Right atrium auricular region (tissue), 2 donors: ENCODE measurements at regions not wholly inside any gene's neighbourhood (a gene's known extent, or its start where the extent isn't known, plus 50 kb on each side); places are given as distances from the start of the nearest gene placed in this dataset.

ENCODE experiments used
- DNase-seq: peaks from one replicate; pipeline ENCODE4 v3.0.0-alpha.2; 2019; ENCODE audit warnings: low spot score
- H3K27ac ChIP-seq, 2 donors: fragments of 200-600 bp; sonication (generic); 1 replicate in 1 of 2; 2 replicates in 1 of 2; pipeline ENCODE4 v1.5.1; 2016 to 2019
- H3K27me3 ChIP-seq, 2 donors: fragments of 200-600 bp; sonication (generic); one replicate each; pipeline versions ENCODE4 v1.5.1 to v1.6.0; 2017 to 2019
- H3K36me3 ChIP-seq: fragments of 200-600 bp; sonication (generic); one replicate; pipeline ENCODE4 v1.5.1; 2016
- H3K4me1 ChIP-seq, 2 donors: fragments of 200-600 bp; sonication (generic); one replicate each; pipeline versions ENCODE4 v1.5.1 to v1.6.0; 2017 to 2019
- H3K4me3 ChIP-seq, 2 donors: fragments of 200-600 bp; sonication (generic); 1 replicate in 1 of 2; 2 replicates in 1 of 2; pipeline ENCODE4 v1.5.1; 2017 to 2019; ENCODE audit warnings: mild to moderate bottlenecking in 1 of 2, moderate library complexity in 1 of 2
- H3K9me3 ChIP-seq, 2 donors: fragments of 200-600 bp; sonication (generic); one replicate each; pipeline ENCODE4 v1.5.1; 2019
- CTCF ChIP-seq, 2 donors: fragments of 200-600 bp; sonication (generic); IDR thresholded peaks; one replicate each; pipeline ENCODE4 v1.5.1; 2019; ENCODE audit warnings: antibody characterized with exemption in 2 of 2

GRCh38 chr2:59440491-59440890, 1113.0 kb downstream of the BCL11A start:
- Histone ChIP-seq H3K4me3 (no peak overlapping the region), H3K27ac (no peak overlapping the region), H3K27me3 (no peaks in the 10 kb centered on the region), H3K36me3 (no peaks in the 10 kb centered on the region), H3K9me3 (no peaks in the 10 kb centered on the region), H3K4me1 (no peaks in the 10 kb centered on the region)
- no peak for TF ChIP-seq CTCF (IDR thresholded peaks at IDR 0.05)
- DNase-seq: no peak

GRCh38 chr2:59435635-59436034, 1117.8 kb downstream of the BCL11A start:
- H3K27me3 ChIP-seq: no peaks in the 10 kb centered on the region
- DNase-seq: no peak
- no peak overlapping the region for H3K27ac ChIP-seq
- no peaks in the 10 kb centered on the region for H3K4me1 ChIP-seq
- no peak overlapping the region for H3K4me3 ChIP-seq
- no peak for TF ChIP-seq CTCF (IDR thresholded peaks at IDR 0.05)
- H3K9me3 ChIP-seq: peaks cover 0 to 13% of the 10 kb centered on the region in 2 donors
- H3K36me3 ChIP-seq: no peaks in the 10 kb centered on the region

- H3K27ac ChIP-seq: no peak overlapping the region
- DNase-seq: no peak
- TF ChIP-seq CTCF (IDR thresholded peaks at IDR 0.05): no peak
Observed at GRCh38 chr2:59428940-59429339, 1124.5 kb downstream of the BCL11A start.

GRCh38 chr2:59427980-59428379, 1125.5 kb downstream of the BCL11A start:
- no peak for TF ChIP-seq CTCF (IDR thresholded peaks at IDR 0.05)
- Histone ChIP-seq H3K27me3 (no peaks in the 10 kb centered on the region), H3K9me3 (peaks cover 0 to 11% of the 10 kb centered on the region in 2 donors), H3K36me3 (no peaks in the 10 kb centered on the region), H3K27ac (no peak overlapping the region), H3K4me1 (no peaks in the 10 kb centered on the region), H3K4me3 (no peak overlapping the region)
- DNase-seq: no peak

More at GRCh38 chr2:59428940-59429339, 1124.5 kb downstream of the BCL11A start:
- H3K27me3 ChIP-seq: no peaks in the 10 kb centered on the region
- no peaks in the 10 kb centered on the region for H3K36me3 ChIP-seq
- no peak overlapping the region for H3K4me3 ChIP-seq
- no peaks in the 10 kb centered on the region for H3K4me1 ChIP-seq
- H3K9me3 ChIP-seq: peaks cover 0 to 13% of the 10 kb centered on the region in 2 donors

GRCh38 chr2:59425247-59425646, 1128.2 kb downstream of the BCL11A start:
- no peak for TF ChIP-seq CTCF (IDR thresholded peaks at IDR 0.05)
- Histone ChIP-seq H3K27me3 (no peaks in the 10 kb centered on the region), H3K36me3 (no peaks in the 10 kb centered on the region), H3K4me1 (no peaks in the 10 kb centered on the region), H3K4me3 (no peak overlapping the region), H3K27ac (no peak overlapping the region), H3K9me3 (no peaks in the 10 kb centered on the region)
- no peak for DNase-seq
